ENCODE measurements at regions not wholly inside any gene's neighbourhood (a gene's known extent, or its start where the extent isn't known, plus 50 kb on each side); places are given as distances from the start of the nearest gene placed in this dataset.

DNA sequence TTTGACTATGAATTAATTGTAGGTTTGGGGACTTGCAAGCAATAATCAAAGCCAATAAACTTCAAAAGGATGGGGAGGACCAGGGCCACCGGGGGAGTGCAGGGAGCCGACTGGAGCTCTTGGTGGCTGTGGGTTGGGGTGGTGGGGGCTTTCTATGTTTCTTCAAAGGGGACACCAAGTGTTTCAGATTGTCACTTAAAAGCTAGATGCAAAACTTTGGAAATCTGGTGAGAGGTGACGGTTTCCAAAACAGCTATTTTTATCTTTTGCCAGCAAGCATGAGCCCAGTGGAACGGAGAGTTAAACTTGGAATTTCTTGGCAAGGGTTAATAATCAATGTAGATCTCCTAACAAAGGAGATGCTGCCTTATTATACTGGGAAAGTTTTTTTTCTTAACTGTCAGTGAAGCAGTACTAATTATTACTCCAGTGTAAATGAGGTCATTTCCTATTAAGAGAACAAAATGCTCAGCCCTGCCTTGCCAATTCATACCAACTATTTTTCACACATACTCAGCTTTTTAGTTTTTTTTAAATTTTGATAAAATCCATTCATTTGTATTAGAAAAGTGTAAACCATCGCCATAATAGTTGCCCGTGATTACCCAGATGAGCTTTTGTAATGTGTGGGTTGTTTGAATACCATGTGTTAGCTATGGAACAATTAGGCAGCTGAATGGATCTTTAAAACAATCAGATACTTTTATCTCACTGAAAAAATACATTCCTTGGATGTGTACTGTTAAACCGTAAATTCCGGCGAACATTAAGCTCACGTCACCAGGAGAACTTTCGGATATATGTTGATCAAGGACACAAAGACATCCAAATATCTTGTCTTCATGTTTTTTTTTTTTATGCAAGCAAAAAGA is 95.9 kb upstream of the ZNF536 start:
- TF ChIP-seq EZH2phosphoT487 (IDR thresholded peaks at IDR 0.05; ENCODE audit: low read depth): no peak
- TF ChIP-seq, protein P1, sequence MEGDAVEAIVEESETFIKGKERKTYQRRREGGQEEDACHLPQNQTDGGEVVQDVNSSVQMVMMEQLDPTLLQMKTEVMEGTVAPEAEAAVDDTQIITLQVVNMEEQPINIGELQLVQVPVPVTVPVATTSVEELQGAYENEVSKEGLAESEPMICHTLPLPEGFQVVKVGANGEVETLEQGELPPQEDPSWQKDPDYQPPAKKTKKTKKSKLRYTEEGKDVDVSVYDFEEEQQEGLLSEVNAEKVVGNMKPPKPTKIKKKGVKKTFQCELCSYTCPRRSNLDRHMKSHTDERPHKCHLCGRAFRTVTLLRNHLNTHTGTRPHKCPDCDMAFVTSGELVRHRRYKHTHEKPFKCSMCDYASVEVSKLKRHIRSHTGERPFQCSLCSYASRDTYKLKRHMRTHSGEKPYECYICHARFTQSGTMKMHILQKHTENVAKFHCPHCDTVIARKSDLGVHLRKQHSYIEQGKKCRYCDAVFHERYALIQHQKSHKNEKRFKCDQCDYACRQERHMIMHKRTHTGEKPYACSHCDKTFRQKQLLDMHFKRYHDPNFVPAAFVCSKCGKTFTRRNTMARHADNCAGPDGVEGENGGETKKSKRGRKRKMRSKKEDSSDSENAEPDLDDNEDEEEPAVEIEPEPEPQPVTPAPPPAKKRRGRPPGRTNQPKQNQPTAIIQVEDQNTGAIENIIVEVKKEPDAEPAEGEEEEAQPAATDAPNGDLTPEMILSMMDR (IDR thresholded peaks at IDR 0.05; ENCODE audit: low read depth, low read length): no peak

Measured in OCI-LY3 (cell line).